Lower leg skin (tissue), 4 donors: ENCODE measurements at regions not wholly inside any gene's neighbourhood (a gene's known extent, or its start where the extent isn't known, plus 50 kb on each side); places are given as distances from the start of the nearest gene placed in this dataset.

ENCODE experiments used
- DNase-seq, 2 donors: peaks; one replicate each; pipeline ENCODE4 v3.0.0-alpha.2; 2019; ENCODE audit warnings: low spot score in 2 of 2
- H3K4me3 ChIP-seq: fragments of 200-600 bp; sonication (generic); 2 replicates; pipeline ENCODE4 v1.5.1; 2017; ENCODE audit warnings: mild to moderate bottlenecking, low read depth; ENCODE audit not compliant: poor library complexity, severe bottlenecking
- CTCF ChIP-seq, 3 donors: fragments of 450-650 bp; IDR thresholded peaks; one replicate each; pipeline ENCODE4 v1.5.1; 2016; ENCODE audit warnings: antibody characterized with exemption in 3 of 3, mild to moderate bottlenecking in 3 of 3, moderate library complexity in 2 of 3
- POLR2A ChIP-seq, 2 donors: fragments of 450-650 bp; IDR thresholded peaks; one replicate each; pipeline ENCODE4 v1.6.1; 2016 to 2017; ENCODE audit warnings: antibody characterized with exemption in 2 of 2, mild to moderate bottlenecking in 1 of 2, moderate library complexity in 1 of 2
- WGBS, 2 donors: methylation state at CpG; one replicate each; pipeline ENCODE4 v1.1.5; 2018; 5-methylcytosine and 5-hydroxymethylcytosine counted together
- intact Hi-C: fragments of 100-400 bp; cut with DNase I; formaldehyde crosslinking; loops from one replicate; pipeline ENCODE4 v1.15.0; 2023; ENCODE audit warnings: low total_unique reads

GRCh38 chr2:48886919-48887318 lies 131.4 kb upstream of the LHCGR start:
- H3K4me3 ChIP-seq, result no peak overlapping the region
- no peak for TF ChIP-seq POLR2A (IDR thresholded peaks at IDR 0.05)
- TF ChIP-seq CTCF (IDR thresholded peaks at IDR 0.05), result no peak
- intact Hi-C loops, result no loop called here
- 78 to 85% methylated on average over 3 of the region's 3 CpGs for WGBS, 2 donors
- no peak for DNase-seq

GRCh38 chr2:48885841-48886240 lies 130.3 kb upstream of the LHCGR start:
- intact Hi-C loops, result no loop called here
- 96 to 100% methylated on average over 1 of the region's 1 CpG for WGBS, 2 donors
- no peak for DNase-seq
- no peak overlapping the region for H3K4me3 ChIP-seq
- TF ChIP-seq CTCF (IDR thresholded peaks at IDR 0.05), result no peak
- no peak for TF ChIP-seq POLR2A (IDR thresholded peaks at IDR 0.05)

GRCh38 chr2:48883661-48884060 lies 128.1 kb upstream of the LHCGR start:
- intact Hi-C loops, result no loop called here
- no peak for DNase-seq
- TF ChIP-seq POLR2A (IDR thresholded peaks at IDR 0.05), result no peak
- no peak for TF ChIP-seq CTCF (IDR thresholded peaks at IDR 0.05)
- H3K4me3 ChIP-seq, result no peak overlapping the region
- 88 to 89% methylated on average over 6 of the region's 6 CpGs for WGBS, 2 donors

- no peak for TF ChIP-seq CTCF (IDR thresholded peaks at IDR 0.05)
- no peak for TF ChIP-seq POLR2A (IDR thresholded peaks at IDR 0.05)
- no peak overlapping the region for H3K4me3 ChIP-seq
- DNase-seq, result no peak
- 71 to 90% methylated on average over 2 of the region's 2 CpGs for WGBS, 2 donors
- intact Hi-C loops, result no loop called here
Observed at GRCh38 chr2:48874282-48874681, 118.8 kb upstream of the LHCGR start.

GRCh38 chr2:48873666-48874065 lies 118.1 kb upstream of the LHCGR start:
- TF ChIP-seq POLR2A (IDR thresholded peaks at IDR 0.05) (no peak), CTCF (IDR thresholded peaks at IDR 0.05) (no peak)
- WGBS, 2 donors, result 88 to 95% methylated on average over 1 of the region's 1 CpG
- H3K4me3 ChIP-seq, result no peak overlapping the region
- DNase-seq, result no peak
- intact Hi-C loops, result no loop called here

- 67 to 80% methylated on average over 4 of the region's 4 CpGs for WGBS, 2 donors
- intact Hi-C loops, result no loop called here
- TF ChIP-seq CTCF (IDR thresholded peaks at IDR 0.05), result no peak
- no peak for TF ChIP-seq POLR2A (IDR thresholded peaks at IDR 0.05)
- DNase-seq, result no peak
- no peak overlapping the region for H3K4me3 ChIP-seq
Observed at GRCh38 chr2:48870942-48871341, 115.4 kb upstream of the LHCGR start.
